NCI-H1417 (cell line): ENCODE measurements at regions not wholly inside any gene's neighbourhood (a gene's known extent, or its start where the extent isn't known, plus 50 kb on each side); places are given as distances from the start of the nearest gene placed in this dataset.

Experiments
- DNase-seq, 3 experiments: peaks; one replicate each; lab custom pipeline; 2025; lab: John Stamatoyannopoulos, UW

GRCh38 chr10:128281861-128282260 is 155.6 kb upstream of the MKI67 start:
- DNase-seq, result no peak

- no peak for DNase-seq
Observed at GRCh38 chr10:128286141-128286761, 160.0 kb upstream of the MKI67 start.

- peak in 1 of 3 experiments; percentile 0 for DNase-seq
Observed at GRCh38 chr10:128286762-128287500, 160.7 kb upstream of the MKI67 start.

DNA sequence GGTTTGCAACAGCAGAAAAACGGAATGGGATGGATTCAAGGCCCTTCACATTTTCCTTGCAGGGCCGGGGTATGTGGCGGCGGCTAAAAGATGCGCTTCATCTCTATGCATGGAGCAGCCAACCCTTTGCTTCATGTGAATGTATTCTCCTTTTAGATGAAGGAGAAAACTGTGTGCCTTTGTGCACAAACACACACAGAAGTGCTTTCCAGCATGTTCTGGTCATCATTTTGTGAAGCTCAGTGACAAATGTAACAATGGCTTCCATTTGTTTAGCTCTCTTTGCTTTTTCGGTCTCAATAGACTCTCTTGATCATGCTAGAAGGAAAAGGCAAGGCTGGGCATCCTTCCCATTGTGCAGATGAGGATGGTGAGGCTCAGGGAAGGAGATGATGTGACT is 161.7 kb upstream of the MKI67 start:
- no peak for DNase-seq

GRCh38 chr10:128289621-128290020 is 163.4 kb upstream of the MKI67 start:
- DNase-seq, result no peak

GRCh38 chr10:128295003-128295402 is 168.8 kb upstream of the MKI67 start:
- no peak for DNase-seq

DNA sequence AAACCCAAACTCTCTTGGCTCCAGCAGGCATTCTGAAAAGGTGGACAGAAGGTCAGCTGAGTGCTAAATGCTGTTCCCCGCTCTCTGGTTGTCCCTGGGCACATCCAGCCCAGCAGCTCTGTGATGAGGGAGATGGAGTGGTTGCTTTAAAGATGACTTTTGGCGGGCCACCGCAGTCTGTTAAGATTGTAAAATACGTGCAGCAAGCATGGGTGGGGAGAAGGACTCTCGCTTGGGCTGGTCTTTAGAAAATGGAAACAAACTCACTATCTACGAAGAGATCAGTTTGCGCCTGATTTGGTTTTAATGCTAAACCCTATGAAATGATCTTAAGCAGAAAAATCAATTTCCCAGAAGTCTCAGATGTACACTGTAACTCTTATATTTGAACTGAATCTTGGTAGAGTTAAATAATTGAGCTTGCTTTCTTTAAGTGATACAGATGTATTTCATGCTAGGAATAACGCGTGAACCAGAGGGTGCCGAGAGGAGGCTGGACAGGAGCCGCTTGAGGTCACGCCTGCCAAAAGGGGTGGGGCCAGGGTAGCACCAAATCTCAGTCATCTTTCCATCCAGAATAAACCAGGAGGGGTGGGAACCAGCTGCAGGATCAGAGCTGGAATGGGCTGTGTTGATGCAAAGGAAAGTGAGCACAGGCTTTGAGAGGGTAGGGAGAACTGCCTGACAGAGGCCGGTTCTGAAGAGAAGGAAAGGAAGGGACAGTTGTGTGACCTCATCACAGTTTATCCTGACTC is 170.2 kb upstream of the MKI67 start:
- DNase-seq, result no peak

DNA sequence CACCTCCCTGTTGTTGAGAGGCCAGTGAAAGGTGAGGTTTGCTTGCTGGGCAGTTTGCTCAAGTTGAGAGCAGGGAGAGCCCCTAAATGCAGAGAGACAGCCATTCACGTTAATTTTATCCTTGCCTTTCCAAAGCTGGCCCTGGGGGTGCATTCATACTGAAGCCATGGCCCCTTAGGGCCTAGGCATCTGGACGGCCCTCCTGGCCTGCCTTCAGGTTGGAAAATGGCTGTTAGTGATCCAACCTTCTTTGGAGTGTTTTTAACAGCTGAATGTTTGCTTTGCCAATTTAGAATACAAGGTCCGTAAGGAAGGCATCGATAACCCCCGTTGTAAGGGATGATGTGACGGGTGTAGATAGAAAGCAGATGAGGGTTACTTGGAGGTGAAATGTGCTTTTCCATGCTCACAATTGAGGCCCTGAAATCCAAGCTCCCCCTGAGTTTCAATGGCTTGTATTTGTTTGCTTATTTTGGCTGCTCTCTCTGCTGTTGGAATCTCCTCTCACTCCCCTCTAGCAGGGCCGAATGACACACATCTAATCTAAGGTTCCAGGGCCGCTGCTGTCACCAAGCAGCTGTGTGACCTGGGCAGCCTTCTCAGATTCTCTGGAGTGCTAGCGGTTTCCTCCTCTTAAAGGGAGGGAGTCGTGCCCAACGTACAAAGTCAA is 171.6 kb upstream of the MKI67 start:
- no peak for DNase-seq

DNA sequence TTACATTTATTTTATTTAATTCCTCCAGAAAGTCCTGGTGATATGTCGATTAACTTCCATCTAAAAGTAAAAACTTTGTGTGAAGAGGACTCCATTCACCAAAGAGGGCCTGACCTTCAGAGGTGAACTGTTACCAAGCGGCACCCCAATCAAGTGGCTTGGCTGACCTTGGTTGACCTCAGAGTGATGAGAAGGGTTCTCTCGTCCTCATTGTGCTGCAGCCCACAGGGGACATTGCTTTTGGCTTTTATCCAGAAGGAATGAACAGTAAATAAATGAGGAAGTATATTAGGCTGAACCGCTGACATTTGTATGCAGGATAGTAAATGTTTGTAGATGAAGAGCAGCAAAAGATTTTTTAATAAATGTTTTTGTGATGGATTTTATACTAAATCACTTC is 172.4 kb upstream of the MKI67 start:
- DNase-seq, result no peak

GRCh38 chr10:128300290-128300824 is 174.1 kb upstream of the MKI67 start:
- DNase-seq, result no peak

- DNase-seq, result no peak
Observed at GRCh38 chr10:128301051-128301450, 174.8 kb upstream of the MKI67 start.

DNA sequence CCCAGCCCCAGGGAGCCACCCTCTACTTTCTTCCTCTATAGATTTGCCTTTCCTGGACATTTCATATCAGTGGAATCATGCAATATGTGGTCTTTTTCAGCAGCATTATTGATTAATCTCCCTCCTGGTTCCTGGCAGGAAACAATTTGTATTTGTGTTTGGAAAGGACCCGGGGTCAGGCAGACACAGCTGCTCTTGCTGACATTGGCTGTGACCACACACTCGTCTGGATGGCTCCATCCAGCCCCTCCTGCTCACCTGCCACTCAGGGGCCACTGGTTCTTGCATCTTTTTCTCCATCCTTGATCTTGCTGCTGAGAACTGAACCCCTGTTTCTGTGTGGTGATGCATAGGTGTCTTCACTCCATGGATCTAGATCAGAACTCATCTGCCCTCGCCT is 176.6 kb upstream of the MKI67 start:
- no peak for DNase-seq

GRCh38 chr10:128304271-128304670 is 178.0 kb upstream of the MKI67 start:
- no peak for DNase-seq

GRCh38 chr10:128305601-128306345 is 179.6 kb upstream of the MKI67 start:
- no peak for DNase-seq

- DNase-seq, result no peak
Observed at GRCh38 chr10:128306535-128306934, 180.3 kb upstream of the MKI67 start.

GRCh38 chr10:128306966-128307365 is 180.7 kb upstream of the MKI67 start:
- DNase-seq, result no peak

DNA sequence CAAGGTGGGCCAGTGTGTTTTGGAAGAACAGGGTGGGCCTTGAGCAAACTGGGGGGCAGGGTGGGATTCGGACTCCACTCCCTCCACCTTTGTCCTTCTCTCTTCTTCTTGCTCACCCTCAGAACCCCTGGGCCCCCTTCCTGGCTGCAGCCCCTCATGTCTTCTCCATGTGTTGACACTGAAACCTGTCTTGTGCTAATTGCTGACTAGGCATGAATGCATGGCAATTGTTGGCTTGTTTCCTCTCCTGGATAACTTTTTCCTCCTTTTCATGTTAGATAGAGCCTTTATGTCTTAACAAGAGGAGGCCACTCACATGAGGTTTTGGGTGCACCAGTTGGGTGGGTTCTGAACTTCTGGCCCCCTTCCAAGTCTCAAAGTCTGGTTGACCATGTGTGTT is 181.6 kb upstream of the MKI67 start:
- DNase-seq, result no peak

- no peak for DNase-seq
Observed at GRCh38 chr10:128310971-128311658, 184.9 kb upstream of the MKI67 start.

DNA sequence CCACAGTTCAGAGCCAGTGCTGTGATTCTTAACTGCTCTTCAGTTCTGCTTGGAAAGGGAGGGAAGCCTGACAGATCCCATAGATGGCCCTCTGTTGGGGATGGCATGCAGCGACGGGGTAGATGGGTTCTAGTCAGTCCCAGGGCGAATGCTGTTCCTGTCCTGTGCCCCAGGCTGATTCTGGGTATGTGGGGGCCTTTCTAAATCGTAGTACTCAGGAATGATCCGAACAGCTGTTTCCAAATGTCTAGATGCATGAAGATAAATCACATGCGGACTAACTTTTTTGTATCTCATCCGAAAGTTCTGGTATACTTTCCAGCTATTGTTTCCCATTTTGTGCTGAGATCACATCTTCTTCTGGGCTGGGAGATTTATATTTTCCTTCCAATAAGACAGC is 186.0 kb upstream of the MKI67 start:
- no peak for DNase-seq

GRCh38 chr10:128314686-128315085 is 188.5 kb upstream of the MKI67 start:
- DNase-seq, result no peak

DNA sequence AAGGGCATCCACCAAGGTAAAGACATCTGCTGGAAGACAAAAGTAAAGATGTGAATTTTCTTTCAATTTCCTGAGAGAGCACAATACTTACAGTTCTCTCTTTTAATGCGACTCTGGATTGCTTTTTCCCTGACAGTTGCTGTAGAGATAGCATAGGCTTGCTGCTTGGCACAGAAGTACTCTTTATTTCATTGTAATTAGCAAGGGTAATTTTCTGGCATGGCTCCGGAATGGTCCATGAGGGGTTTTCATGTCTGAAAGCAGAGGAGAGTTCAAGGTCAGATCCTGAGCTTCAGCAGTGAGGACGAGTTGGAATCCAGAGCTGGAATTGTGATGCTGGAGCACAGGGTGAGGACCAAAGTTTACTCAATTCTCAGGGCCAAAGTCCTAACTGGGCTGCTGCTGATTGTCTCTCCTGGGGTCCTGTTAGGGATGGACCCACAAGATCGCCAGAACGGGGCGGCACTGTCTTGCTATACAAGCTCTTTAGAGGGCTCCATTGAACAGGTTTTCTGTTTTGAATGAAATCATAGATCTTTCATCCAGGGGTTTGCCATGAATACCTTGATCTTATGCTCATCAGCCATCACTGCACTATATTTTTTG is 190.0 kb upstream of the MKI67 start:
- no peak for DNase-seq
